HepG2 (cell line): ENCODE measurements at regions not wholly inside any gene's neighbourhood (a gene's known extent, or its start where the extent isn't known, plus 50 kb on each side); places are given as distances from the start of the nearest gene placed in this dataset.

Source experiments
- ATAC-seq: fragments of 200-7000 bp; cut with Tn5 transposase; 3 replicates; pipeline ENCODE4 v1.9.1; 2020; ENCODE audit warnings: mild to moderate bottlenecking, moderate library complexity
- BruUV-seq: library from RNA; stranded (reverse); fragments of 400-500 nt; replicated peaks from 2 replicates; lab custom pipeline; 2021; lab: Mats Ljungman, UMichigan
- CTCF ChIA-PET: fragments of 300-600 bp; formaldehyde crosslinking; extraction: SDS; loops from one replicate; lab custom pipeline; 2021; ENCODE audit warnings: low total read pairs, inconsistent platforms, low intra/inter-chr PET ratio; lab: Yijun Ruan, JAX
- POLR2A ChIA-PET: fragments of 350-600 bp; sonication (Branson Sonifier 250); formaldehyde crosslinking; loops from one replicate; lab custom pipeline; 2020; ENCODE audit warnings: antibody characterized with exemption, inconsistent platforms; lab: Yijun Ruan, JAX
- DNase-seq: peaks from one replicate; pipeline ENCODE4 v3.0.0-alpha.2; 2015; ENCODE audit warnings: low spot score
- FAIRE-seq: peaks from 3 replicates; lab custom pipeline; 2011; peaks lifted over from hg19 to GRCh38; lab: Jason Lieb, UNC
- H2AFZ ChIP-seq: one replicate; pipeline ENCODE4 v1.6.1; 2011; ENCODE audit warnings: low read length, inconsistent platforms
- H3K27ac ChIP-seq: fragments of 300-600 bp; 3 replicates; pipeline ENCODE4 v1.8.0; 2011; ENCODE audit warnings: mixed run types, mild to moderate bottlenecking, mixed read lengths, low read length, inconsistent platforms; ENCODE audit not compliant: insufficient read depth; ENCODE audit errors: extremely low read length
- H3K27me3 ChIP-seq, 2 experiments: fragments of 200-600 bp in 1 of 2; 2 replicates in 1 of 2; 3 replicates in 1 of 2; pipeline versions ENCODE4 v1.6.0 to v1.8.0; 2011; ENCODE audit warnings: low read length in 2 of 2, mild to moderate bottlenecking in 2 of 2, moderate library complexity in 2 of 2, inconsistent platforms in 1 of 2; ENCODE audit not compliant: insufficient read depth in 2 of 2, control insufficient read depth in 1 of 2
- H3K36me3 ChIP-seq, 2 experiments: fragments of 200-600 bp in 1 of 2; replicated peaks in 1 of 2; 2 replicates in 1 of 2; 3 replicates in 1 of 2; pipeline versions ENCODE4 v1.5.1 to v1.8.0; 2011; ENCODE audit warnings: low read length in 2 of 2, inconsistent platforms in 1 of 2; ENCODE audit not compliant: insufficient read depth in 2 of 2, control insufficient read depth in 1 of 2
- H3K4me1 ChIP-seq: 2 replicates; pipeline ENCODE4 v1.5.1; 2012; ENCODE audit warnings: low read length, inconsistent platforms; ENCODE audit not compliant: insufficient read depth
- H3K4me2 ChIP-seq: 2 replicates; pipeline ENCODE4 v1.6.0; 2011; ENCODE audit warnings: low read depth, low read length, inconsistent platforms
- H3K4me3 ChIP-seq, 3 experiments: fragments of 200-600 bp in 1 of 3; sonication (generic), shearing (Covaris generic) in 1 of 3; replicated peaks in 1 of 3; 2 replicates each; pipeline ENCODE4 v1.5.1; 2011 to 2016; ENCODE audit warnings: low read length in 3 of 3, inconsistent platforms in 2 of 3, low read depth in 2 of 3, mild to moderate bottlenecking in 2 of 3, control low read depth in 1 of 3, mixed read lengths in 1 of 3; ENCODE audit not compliant: insufficient read depth in 1 of 3
- H3K79me2 ChIP-seq: one replicate; pipeline ENCODE4 v1.6.1; 2011; ENCODE audit warnings: low read length, inconsistent platforms; ENCODE audit not compliant: insufficient read depth
- H3K9ac ChIP-seq: 2 replicates; pipeline ENCODE4 v1.6.0; 2011; ENCODE audit warnings: mild to moderate bottlenecking, low read depth, low read length, inconsistent platforms; ENCODE audit not compliant: insufficient read depth
- H3K9me3 ChIP-seq: 2 replicates; pipeline ENCODE4 v1.5.1; 2012; ENCODE audit warnings: mild to moderate bottlenecking, low read length
- H4K20me1 ChIP-seq: 2 replicates; pipeline ENCODE4 v1.6.0; 2011; ENCODE audit warnings: inconsistent platforms, mild to moderate bottlenecking, low read length, moderate library complexity; ENCODE audit not compliant: insufficient read depth
- CENPX ChIP-seq: sonication (generic); formaldehyde crosslinking; IDR thresholded peaks from 2 replicates; pipeline ENCODE4 v1.9.0; 2021; ENCODE audit warnings: mild to moderate bottlenecking, missing genetic modification reagents, moderate library complexity
- GATAD1 ChIP-seq: IDR thresholded peaks from 2 replicates; pipeline ENCODE4 v1.6.1; 2016; ENCODE audit warnings: missing genetic modification reagents, missing compliant biosample characterization
- KDM4B ChIP-seq: sonication (generic); formaldehyde crosslinking; IDR thresholded peaks from 2 replicates; pipeline ENCODE4 v1.4.0; 2020; ENCODE audit warnings: missing genetic modification reagents
- NFYB ChIP-seq: sonication (generic); formaldehyde crosslinking; IDR thresholded peaks from 2 replicates; pipeline ENCODE4 v1.4.0; 2020; ENCODE audit warnings: missing genetic modification reagents
- PAWR ChIP-seq: sonication (generic); formaldehyde crosslinking; IDR thresholded peaks from 2 replicates; pipeline ENCODE4 v1.4.0; 2020; ENCODE audit warnings: missing genetic modification reagents, mild to moderate bottlenecking, borderline replicate concordance
- RNF2 ChIP-seq: fragments of 450-650 bp; conservative IDR thresholded peaks from 2 replicates; pipeline ENCODE4 v1.6.1; 2016; ENCODE audit warnings: low read depth
- SMARCE1 ChIP-seq: fragments of 450-650 bp; IDR thresholded peaks from 2 replicates; pipeline ENCODE4 v1.6.1; 2017; ENCODE audit warnings: borderline replicate concordance
- SOX5 ChIP-seq: IDR thresholded peaks from 2 replicates; pipeline ENCODE4 v1.6.1; 2016; ENCODE audit warnings: borderline replicate concordance
- SP4 ChIP-seq: sonication (generic); formaldehyde crosslinking; IDR thresholded peaks from 2 replicates; pipeline ENCODE4 v1.8.1; 2023; ENCODE audit warnings: mild to moderate bottlenecking, missing genetic modification reagents
- TBL1XR1 ChIP-seq: fragments of 150-350 bp; IDR thresholded peaks from 2 replicates; pipeline ENCODE4 v1.6.1; 2014; ENCODE audit warnings: borderline replicate concordance, low read length; ENCODE audit not compliant: partially characterized antibody
- XRCC5 ChIP-seq: fragments of 200-400 bp; formaldehyde crosslinking; optimal IDR thresholded peaks from 2 replicates; pipeline ENCODE3; 2017; ENCODE audit warnings: mild to moderate bottlenecking, low read length
- ZNF121 ChIP-seq: sonication (generic); formaldehyde crosslinking; IDR thresholded peaks from 2 replicates; pipeline ENCODE4 v1.5.0; 2020; ENCODE audit warnings: mild to moderate bottlenecking, missing genetic modification reagents
- ZNF496 ChIP-seq: sonication (generic); formaldehyde crosslinking; IDR thresholded peaks from 2 replicates; pipeline ENCODE4 v1.8.1; 2023; ENCODE audit warnings: mild to moderate bottlenecking, moderate library complexity, missing genetic modification reagents; ENCODE audit not compliant: insufficient replicate concordance
- ZNF790 ChIP-seq: sonication (generic); formaldehyde crosslinking; IDR thresholded peaks from 2 replicates; pipeline ENCODE4 v1.8.0; 2022; ENCODE audit warnings: missing genetic modification reagents, mild to moderate bottlenecking, borderline replicate concordance
- WGBS: methylation state at CpG from one replicate; pipeline ENCODE4 v1.1.6; 2017; ENCODE audit warnings: low lambda C conversion rate; 5-methylcytosine and 5-hydroxymethylcytosine counted together
- in situ Hi-C: cut with HindIII; loops from 2 replicates; pipeline ENCODE4 v1.10.0; 2017; ENCODE audit warnings: low pct_unique_long_range_greater_than_20kb; ENCODE audit not compliant: extremely low pct_ligation_motif_present
- intact Hi-C: fragments of 100-400 bp; cut with micrococcal nuclease; formaldehyde crosslinking; loops from one replicate; pipeline ENCODE4 v1.10.0; 2022; ENCODE audit not compliant: unreplicated experiment
- TF ChIP-seq, protein P1 (sequence below): sonication (generic); formaldehyde crosslinking; IDR thresholded peaks from 2 replicates; pipeline ENCODE4 v1.4.0; 2020; ENCODE audit warnings: missing genetic modification reagents
- TF ChIP-seq, protein P2 (sequence below): sonication (generic); formaldehyde crosslinking; IDR thresholded peaks from 2 replicates; pipeline ENCODE4 v1.4.0; 2020; ENCODE audit warnings: missing genetic modification reagents, borderline replicate concordance
- TF ChIP-seq, protein P3 (sequence below): sonication (generic); formaldehyde crosslinking; IDR thresholded peaks from 2 replicates; pipeline ENCODE4 v1.8.1; 2023; ENCODE audit warnings: mild to moderate bottlenecking, inconsistent platforms, moderate library complexity, missing genetic modification reagents, borderline replicate concordance
- TF ChIP-seq, protein P4 (sequence below): IDR thresholded peaks from 2 replicates; pipeline ENCODE4 v1.6.1; 2012; ENCODE audit warnings: inconsistent platforms

DNA sequence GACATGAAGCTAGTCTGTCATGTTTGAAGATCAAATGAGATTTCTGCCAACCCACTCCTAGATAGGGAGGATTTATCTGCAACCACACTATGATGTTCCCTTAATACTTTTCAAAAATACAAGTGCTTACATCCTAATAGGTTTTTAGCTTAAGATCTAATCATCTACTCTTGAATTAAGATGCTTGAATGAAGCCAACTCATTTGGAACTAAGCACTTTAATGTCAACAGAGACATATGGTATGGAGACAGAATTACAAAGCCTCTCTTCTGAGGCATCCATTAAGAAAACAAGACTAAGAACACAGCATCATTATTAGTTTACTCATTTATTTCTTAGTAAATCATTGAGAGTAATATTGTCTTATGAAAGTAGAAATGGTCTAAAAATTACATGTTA lies 139.3 kb upstream of the NFIB start:
- Histone ChIP-seq H3K36me3 (no peaks in the 10 kb centered on the region), H3K79me2 (no peaks in the 10 kb centered on the region), H3K4me2 (no peak overlapping the region), H3K4me3 (no peak overlapping the region), H2AFZ (no peak overlapping the region), H3K27ac (no peak overlapping the region), H3K9ac (no peak overlapping the region), H4K20me1 (no peaks in the 10 kb centered on the region), H3K27me3 (no peaks in the 10 kb centered on the region; a peak in 2 of 5 replicates), H3K4me1 (no peaks in the 10 kb centered on the region), H3K9me3 (no peaks in the 10 kb centered on the region)
- POLR2A ChIA-PET, result no interaction called here
- DNase-seq, result no peak
- CTCF ChIA-PET, result no interaction called here
- in situ Hi-C loops (no loop called here), intact Hi-C loops (no loop called here)
- no peak for TF ChIP-seq GATAD1
- TF ChIP-seq, protein P1, sequence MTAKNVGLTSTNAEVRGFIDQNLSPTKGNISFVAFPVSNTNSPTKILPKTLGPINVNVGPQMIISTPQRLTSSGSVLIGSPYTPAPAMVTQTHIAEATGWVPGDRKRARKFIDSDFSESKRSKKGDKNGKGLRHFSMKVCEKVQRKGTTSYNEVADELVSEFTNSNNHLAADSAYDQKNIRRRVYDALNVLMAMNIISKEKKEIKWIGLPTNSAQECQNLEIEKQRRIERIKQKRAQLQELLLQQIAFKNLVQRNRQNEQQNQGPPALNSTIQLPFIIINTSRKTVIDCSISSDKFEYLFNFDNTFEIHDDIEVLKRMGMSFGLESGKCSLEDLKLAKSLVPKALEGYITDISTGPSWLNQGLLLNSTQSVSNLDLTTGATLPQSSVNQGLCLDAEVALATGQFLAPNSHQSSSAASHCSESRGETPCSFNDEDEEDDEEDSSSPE (CRISPR knock-in tag), result no peak
- TF ChIP-seq KDM4B, result no peak
- no peak for TF ChIP-seq CENPX (CRISPR knock-in tag)
- TF ChIP-seq SMARCE1, result no peak
- no peak for TF ChIP-seq SOX5
- TF ChIP-seq, protein P2, sequence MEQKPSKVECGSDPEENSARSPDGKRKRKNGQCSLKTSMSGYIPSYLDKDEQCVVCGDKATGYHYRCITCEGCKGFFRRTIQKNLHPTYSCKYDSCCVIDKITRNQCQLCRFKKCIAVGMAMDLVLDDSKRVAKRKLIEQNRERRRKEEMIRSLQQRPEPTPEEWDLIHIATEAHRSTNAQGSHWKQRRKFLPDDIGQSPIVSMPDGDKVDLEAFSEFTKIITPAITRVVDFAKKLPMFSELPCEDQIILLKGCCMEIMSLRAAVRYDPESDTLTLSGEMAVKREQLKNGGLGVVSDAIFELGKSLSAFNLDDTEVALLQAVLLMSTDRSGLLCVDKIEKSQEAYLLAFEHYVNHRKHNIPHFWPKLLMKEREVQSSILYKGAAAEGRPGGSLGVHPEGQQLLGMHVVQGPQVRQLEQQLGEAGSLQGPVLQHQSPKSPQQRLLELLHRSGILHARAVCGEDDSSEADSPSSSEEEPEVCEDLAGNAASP, result no peak
- FAIRE-seq, result no peak
- no peak for ATAC-seq
- no TSS peak for BruUV-seq

DNA sequence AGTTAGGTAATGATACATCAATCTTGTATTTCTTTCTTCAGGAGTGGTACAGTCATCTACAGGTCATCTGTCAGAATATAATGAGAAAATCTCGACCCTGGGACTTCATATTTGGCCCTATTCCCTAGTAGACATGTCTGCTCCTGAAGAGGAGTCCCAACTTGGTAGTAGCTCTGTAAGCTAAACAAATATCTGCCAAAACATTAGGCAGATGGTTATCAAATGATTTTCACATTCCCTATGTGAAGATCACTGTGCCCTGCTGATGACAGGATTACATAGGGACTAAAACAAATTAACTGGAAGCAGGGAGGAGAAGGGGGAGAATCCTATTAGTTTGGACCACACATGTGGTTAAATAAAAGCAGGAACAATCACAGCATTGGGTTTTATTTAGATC lies 138.6 kb upstream of the NFIB start:
- no peak for ATAC-seq
- H2AFZ ChIP-seq, result no peak overlapping the region
- no peaks in the 10 kb centered on the region; a peak in 2 of 5 replicates for H3K27me3 ChIP-seq
- ChIA-PET CTCF (no interaction called here), POLR2A (no interaction called here)
- no peaks in the 10 kb centered on the region for H3K36me3 ChIP-seq
- no peak for DNase-seq
- intact Hi-C loops (no loop called here), in situ Hi-C loops (no loop called here)
- H3K4me1 ChIP-seq, result no peaks in the 10 kb centered on the region
- BruUV-seq, result no TSS peak
- H3K4me2 ChIP-seq, result no peak overlapping the region
- H3K9me3 ChIP-seq, result no peaks in the 10 kb centered on the region
- FAIRE-seq, result no peak
- H3K79me2 ChIP-seq, result no peaks in the 10 kb centered on the region
- WGBS, result 0% methylated on average over 1 of the region's 1 CpG
- H3K4me3 ChIP-seq, result no peak overlapping the region
- no peak overlapping the region for H3K27ac ChIP-seq
- no peaks in the 10 kb centered on the region for H4K20me1 ChIP-seq
- H3K9ac ChIP-seq, result no peak overlapping the region
- TF ChIP-seq, protein P3, sequence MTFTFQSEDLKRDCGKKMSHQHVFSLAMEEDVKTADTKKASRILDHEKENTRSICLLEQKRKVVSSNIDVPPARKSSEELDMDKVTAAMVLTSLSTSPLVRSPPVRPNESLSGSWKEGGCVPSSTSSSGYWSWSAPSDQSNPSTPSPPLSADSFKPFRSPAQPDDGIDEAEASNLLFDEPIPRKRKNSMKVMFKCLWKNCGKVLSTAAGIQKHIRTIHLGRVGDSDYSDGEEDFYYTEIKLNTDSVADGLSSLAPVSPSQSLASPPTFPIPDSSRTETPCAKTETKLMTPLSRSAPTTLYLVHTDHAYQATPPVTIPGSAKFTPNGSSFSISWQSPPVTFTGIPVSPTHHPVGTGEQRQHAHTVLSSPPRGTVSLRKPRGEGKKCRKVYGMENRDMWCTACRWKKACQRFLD (CRISPR knock-in tag), result no peak
- no peak for TF ChIP-seq SP4 (CRISPR knock-in tag)
- no peak for TF ChIP-seq ZNF496
- no peak for TF ChIP-seq ZNF790 (CRISPR knock-in tag)
- TF ChIP-seq TBL1XR1, result no peak
- no peak for TF ChIP-seq NFYB (CRISPR knock-in tag)
- TF ChIP-seq RNF2, result no peak
- no peak for TF ChIP-seq XRCC5
- TF ChIP-seq PAWR (CRISPR knock-in tag), result no peak
- TF ChIP-seq ZNF121, result no peak
- TF ChIP-seq, protein P4, sequence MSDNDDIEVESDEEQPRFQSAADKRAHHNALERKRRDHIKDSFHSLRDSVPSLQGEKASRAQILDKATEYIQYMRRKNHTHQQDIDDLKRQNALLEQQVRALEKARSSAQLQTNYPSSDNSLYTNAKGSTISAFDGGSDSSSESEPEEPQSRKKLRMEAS, result no peak
